IMR-90 (cell line): ENCODE measurements at regions not wholly inside any gene's neighbourhood (a gene's known extent, or its start where the extent isn't known, plus 50 kb on each side); places are given as distances from the start of the nearest gene placed in this dataset.

Source experiments
- ATAC-seq: fragments of 200-7000 bp; cut with Tn5 transposase; 2 replicates; pipeline ENCODE4 v1.9.1; 2020; ENCODE audit warnings: low read depth, mild to moderate bottlenecking, moderate library complexity
- BruUV-seq: library from RNA; stranded (reverse); fragments of 400-500 nt; replicated peaks from 2 replicates; lab custom pipeline; 2021; lab: Mats Ljungman, UMichigan
- CTCF ChIA-PET: fragments of 300-600 bp; formaldehyde crosslinking; extraction: SDS; loops from one replicate; lab custom pipeline; 2021; ENCODE audit warnings: antibody characterized with exemption; lab: Yijun Ruan, JAX
- POLR2A ChIA-PET: fragments of 300-600 bp; sonication (Branson Sonifier 250); formaldehyde crosslinking; loops from one replicate; lab custom pipeline; 2022; ENCODE audit warnings: antibody characterized with exemption; ENCODE audit not compliant: unreplicated experiment; lab: Charles Lee
- DNase-seq: peaks from one replicate; pipeline ENCODE4 v3.0.0; 2013
- H2AFZ ChIP-seq: replicated peaks from 2 replicates; pipeline ENCODE3; 2013; ENCODE audit warnings: low read length, mild to moderate bottlenecking; ENCODE audit not compliant: poor library complexity
- H2AK5ac ChIP-seq: 2 replicates; pipeline ENCODE4 v1.6.1; 2013; ENCODE audit warnings: low read depth, low read length, inconsistent platforms
- H2AK9ac ChIP-seq: replicated peaks from 2 replicates; pipeline ENCODE3; 2013; ENCODE audit warnings: mild to moderate bottlenecking, low read depth, low read length, moderate library complexity; ENCODE audit not compliant: poor library complexity
- H2BK120ac ChIP-seq: 2 replicates; pipeline ENCODE4 v1.6.1; 2013; ENCODE audit warnings: low read depth, low read length, inconsistent platforms
- H2BK15ac ChIP-seq: 3 replicates; pipeline ENCODE4 v1.6.1; 2013; ENCODE audit warnings: low read depth, low read length, inconsistent platforms
- H2BK20ac ChIP-seq: 2 replicates; pipeline ENCODE4 v1.6.1; 2013; ENCODE audit warnings: low read depth, mild to moderate bottlenecking, inconsistent platforms, low read length, moderate library complexity
- H2BK5ac ChIP-seq: 2 replicates; pipeline ENCODE4 v1.6.1; 2013; ENCODE audit warnings: mild to moderate bottlenecking, low read depth, low read length, inconsistent platforms; ENCODE audit not compliant: poor library complexity, severe bottlenecking
- H3K14ac ChIP-seq: replicated peaks from 2 replicates; pipeline ENCODE4 v1.6.1; 2013; ENCODE audit warnings: low read depth, low read length, inconsistent platforms
- H3K18ac ChIP-seq: 2 replicates; pipeline ENCODE4 v1.6.1; 2013; ENCODE audit warnings: low read depth, low read length, control low read depth
- H3K23ac ChIP-seq: 2 replicates; pipeline ENCODE4 v1.6.1; 2013; ENCODE audit warnings: low read depth, low read length, inconsistent platforms
- H3K27ac ChIP-seq: 2 replicates; pipeline ENCODE4 v1.5.1; 2013; ENCODE audit warnings: mild to moderate bottlenecking, control low read depth, low read length; ENCODE audit not compliant: insufficient read depth
- H3K27me3 ChIP-seq: 2 replicates; pipeline ENCODE4 v1.6.1; 2013; ENCODE audit warnings: low read length; ENCODE audit not compliant: control insufficient read depth, insufficient read depth
- H3K36me3 ChIP-seq: 2 replicates; pipeline ENCODE4 v1.6.1; 2013; ENCODE audit warnings: low read length, mixed read lengths; ENCODE audit not compliant: control insufficient read depth, insufficient read depth
- H3K4ac ChIP-seq: 2 replicates; pipeline ENCODE4 v1.6.1; 2013; ENCODE audit warnings: low read depth, low read length, inconsistent platforms
- H3K4me1 ChIP-seq: 2 replicates; pipeline ENCODE4 v1.6.1; 2013; ENCODE audit warnings: low read length, mixed read lengths; ENCODE audit not compliant: control insufficient read depth, insufficient read depth
- H3K4me2 ChIP-seq: 2 replicates; pipeline ENCODE4 v1.6.1; 2013; ENCODE audit warnings: low read depth, mild to moderate bottlenecking, control low read depth, low read length, moderate library complexity
- H3K4me3 ChIP-seq: 2 replicates; pipeline ENCODE4 v1.5.1; 2013; ENCODE audit warnings: low read depth, mild to moderate bottlenecking, control low read depth, low read length, moderate library complexity; ENCODE audit not compliant: insufficient read depth
- H3K56ac ChIP-seq: 2 replicates; pipeline ENCODE4 v1.6.1; 2013; ENCODE audit warnings: low read length, inconsistent platforms; ENCODE audit not compliant: insufficient read depth; ENCODE audit errors: extremely low read depth
- H3K79me1 ChIP-seq, 2 experiments: 2 replicates each; pipeline ENCODE4 v1.6.1; 2013; ENCODE audit warnings: low read length in 2 of 2, inconsistent platforms in 1 of 2, low read depth in 1 of 2
- H3K9ac ChIP-seq: 2 replicates; pipeline ENCODE4 v1.6.1; 2013; ENCODE audit warnings: low read depth, low read length, control low read depth
- H3K9me1 ChIP-seq: 2 replicates; pipeline ENCODE4 v1.6.1; 2013; ENCODE audit warnings: low read length, inconsistent platforms; ENCODE audit not compliant: insufficient read depth
- H3K9me3 ChIP-seq: 2 replicates; pipeline ENCODE4 v1.6.1; 2013; ENCODE audit warnings: low read length; ENCODE audit not compliant: control insufficient read depth, insufficient read depth
- H4K20me1 ChIP-seq: 2 replicates; pipeline ENCODE4 v1.6.1; 2013; ENCODE audit warnings: low read length, inconsistent platforms; ENCODE audit not compliant: insufficient read depth
- H4K5ac ChIP-seq: 2 replicates; pipeline ENCODE4 v1.6.1; 2013; ENCODE audit warnings: mild to moderate bottlenecking, low read depth, low read length, control low read depth
- H4K8ac ChIP-seq, 2 experiments: 2 replicates each; pipeline ENCODE4 v1.6.1; 2013; ENCODE audit warnings: low read depth in 2 of 2, low read length in 2 of 2, control low read depth in 1 of 2, inconsistent platforms in 1 of 2
- H4K91ac ChIP-seq: 2 replicates; pipeline ENCODE4 v1.6.1; 2013; ENCODE audit warnings: low read depth, low read length, inconsistent platforms; ENCODE audit not compliant: insufficient read depth
- BHLHE40 ChIP-seq: fragments of 150-350 bp; IDR thresholded peaks from 2 replicates; pipeline ENCODE4 v1.6.1; 2016; ENCODE audit warnings: mild to moderate bottlenecking, low read depth, low read length
- CEBPB ChIP-seq: IDR thresholded peaks from 2 replicates; pipeline ENCODE4 v1.6.1; 2012; ENCODE audit warnings: low read depth, low read length, improper control_type of control experiment
- CHD1 ChIP-seq: IDR thresholded peaks from 2 replicates; pipeline ENCODE4 v1.6.1; 2012; ENCODE audit warnings: low read depth, low read length, improper control_type of control experiment
- MAFK ChIP-seq: IDR thresholded peaks from 2 replicates; pipeline ENCODE4 v1.6.1; 2012; ENCODE audit warnings: low read depth, low read length, improper control_type of control experiment
- MAZ ChIP-seq: IDR thresholded peaks from 2 replicates; pipeline ENCODE4 v1.6.1; 2012; ENCODE audit warnings: low read depth, mild to moderate bottlenecking, low read length, improper control_type of control experiment, moderate library complexity, borderline replicate concordance
- MXI1 ChIP-seq: IDR thresholded peaks from 2 replicates; pipeline ENCODE4 v1.6.1; 2012; ENCODE audit warnings: low read depth, mild to moderate bottlenecking, low read length, moderate library complexity, borderline replicate concordance
- RCOR1 ChIP-seq: IDR thresholded peaks from 2 replicates; pipeline ENCODE4 v1.6.1; 2012; ENCODE audit warnings: mild to moderate bottlenecking, low read length, improper control_type of control experiment; ENCODE audit not compliant: insufficient replicate concordance
- RFX5 ChIP-seq: IDR thresholded peaks from 2 replicates; pipeline ENCODE4 v1.8.0; 2012; ENCODE audit warnings: low read depth, mild to moderate bottlenecking, low read length, moderate library complexity
- SMC3 ChIP-seq: fragments of 150-350 bp; IDR thresholded peaks from 2 replicates; pipeline ENCODE4 v1.6.1; 2016; ENCODE audit warnings: low read depth, mild to moderate bottlenecking, antibody characterized with exemption, low read length, moderate library complexity
- WGBS, 2 experiments: methylation state at CpG; one replicate each; pipeline versions ENCODE4 v1.1.5 to v1.1.7; 2013; ENCODE audit warnings: missing lambda C conversion rate in 2 of 2; ENCODE audit not compliant: insufficient read length in 1 of 2; ENCODE audit errors: extremely low coverage in 2 of 2; 5-methylcytosine and 5-hydroxymethylcytosine counted together
- dilution Hi-C: fragments of 300-500 bp; cut with HindIII; formaldehyde crosslinking; loops from one replicate; pipeline ENCODE4 v1.14.3; 2018; ENCODE audit warnings: low sequenced_read_pairs; ENCODE audit not compliant: unreplicated experiment
- in situ Hi-C: fragments of 300-500 bp; cut with MboI; formaldehyde crosslinking; loops from 3 replicates; pipeline ENCODE4 v1.14.3; 2019; ENCODE audit warnings: low sequenced_read_pairs, inconsistent platforms, mixed read lengths
- intact Hi-C: fragments of 100-400 bp; cut with micrococcal nuclease; formaldehyde crosslinking; loops from 2 replicates; pipeline ENCODE4 v1.10.0; 2022
- TF ChIP-seq, protein P1 (sequence below): fragments of 150-350 bp; IDR thresholded peaks from 2 replicates; pipeline ENCODE4 v1.6.1; 2017; ENCODE audit warnings: mild to moderate bottlenecking, antibody characterized with exemption, low read length, low read depth
- TF ChIP-seq, protein P2 (sequence below): fragments of 150-350 bp; IDR thresholded peaks from 2 replicates; pipeline ENCODE4 v1.6.1; 2016; ENCODE audit warnings: low read depth, mild to moderate bottlenecking, low read length, moderate library complexity, borderline replicate concordance
- TF ChIP-seq, protein P3 (sequence below): conservative IDR thresholded peaks from 2 replicates; pipeline ENCODE4 v1.5.1; 2012; ENCODE audit warnings: mild to moderate bottlenecking, low read depth, low read length, improper control_type of control experiment

DNA sequence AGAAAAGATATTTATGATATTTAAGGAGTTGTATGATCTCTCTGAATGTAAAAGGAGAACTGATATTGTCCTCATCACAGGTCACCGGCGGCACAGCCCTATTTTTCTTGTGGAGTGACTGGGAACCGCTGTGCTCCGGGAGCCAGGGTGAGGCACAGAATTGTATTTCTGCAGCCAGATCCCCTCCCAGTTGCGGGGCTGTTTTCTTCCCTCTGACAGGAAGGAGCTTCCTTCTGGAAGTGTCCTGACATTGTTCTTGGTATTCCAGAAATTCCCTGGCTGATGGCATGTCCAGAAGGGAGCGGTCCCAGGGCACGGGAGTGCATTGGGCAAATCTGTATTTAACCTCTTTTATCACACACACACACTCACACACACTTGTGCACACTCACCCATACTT, 268.6 kb upstream of the FOXF1 start:
- Histone ChIP-seq H4K5ac (peak overlapping the region; percentile 65), H2BK20ac (peak overlapping the region; percentile 89), H2AK5ac (peak overlapping the region; percentile 100), H3K14ac (peak overlapping the region; percentile 96), H3K18ac (peak overlapping the region; percentile 75), H3K4me1 (peaks cover 10% of the 10 kb centered on the region), H4K91ac (peak overlapping the region; percentile 86), H3K4me3 (no peak overlapping the region), H4K8ac (peak overlapping the region; percentile 65 to 85; a peak in 3 of 4 replicates), H2AFZ (peak overlapping the region; percentile 1), H2BK120ac (peak overlapping the region; percentile 92), H3K23ac (peak overlapping the region; percentile 76; the same call in 1 of the 2 replicates), H2BK15ac (peak overlapping the region; percentile 95; the same call in 2 of the 3 replicates), H4K20me1 (no peaks in the 10 kb centered on the region), H3K9me3 (peaks cover 5% of the 10 kb centered on the region), H3K4me2 (no peak overlapping the region), H2AK9ac (peak overlapping the region; percentile 3), H3K36me3 (no peaks in the 10 kb centered on the region), H3K27ac (no peak overlapping the region), H3K4ac (peak overlapping the region; percentile 90), H3K27me3 (no peaks in the 10 kb centered on the region), H2BK5ac (peak overlapping the region; percentile 1), H3K56ac (peak overlapping the region; percentile 21; the same call in 1 of the 2 replicates), H3K9me1 (peaks cover 12% of the 10 kb centered on the region), H3K79me1 (peaks cover 4 to 12% of the 10 kb centered on the region in 2 experiments; a peak in 3 of 4 replicates), H3K9ac (no peak overlapping the region)
- DNase-seq = no peak
- 89% methylated on average over 2 of the region's 7 CpGs; no CpG with 5 or more reads in 1 of the 2 experiments for WGBS, 2 experiments
- CTCF ChIA-PET = no interaction called here
- no TSS peak for BruUV-seq
- POLR2A ChIA-PET = no interaction called here
- in situ Hi-C loops (no loop called here), dilution Hi-C loops (no loop called here), intact Hi-C loops (no loop called here)
- no peak for ATAC-seq
- TF ChIP-seq MXI1 (no peak), RCOR1 (no peak), RFX5 (no peak), MAFK (no peak), CEBPB (no peak), BHLHE40 (no peak), MAZ (no peak), CHD1 (no peak), SMC3 (no peak)
- TF ChIP-seq, protein P1, sequence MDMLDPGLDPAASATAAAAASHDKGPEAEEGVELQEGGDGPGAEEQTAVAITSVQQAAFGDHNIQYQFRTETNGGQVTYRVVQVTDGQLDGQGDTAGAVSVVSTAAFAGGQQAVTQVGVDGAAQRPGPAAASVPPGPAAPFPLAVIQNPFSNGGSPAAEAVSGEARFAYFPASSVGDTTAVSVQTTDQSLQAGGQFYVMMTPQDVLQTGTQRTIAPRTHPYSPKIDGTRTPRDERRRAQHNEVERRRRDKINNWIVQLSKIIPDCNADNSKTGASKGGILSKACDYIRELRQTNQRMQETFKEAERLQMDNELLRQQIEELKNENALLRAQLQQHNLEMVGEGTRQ = no peak
- TF ChIP-seq, protein P2, sequence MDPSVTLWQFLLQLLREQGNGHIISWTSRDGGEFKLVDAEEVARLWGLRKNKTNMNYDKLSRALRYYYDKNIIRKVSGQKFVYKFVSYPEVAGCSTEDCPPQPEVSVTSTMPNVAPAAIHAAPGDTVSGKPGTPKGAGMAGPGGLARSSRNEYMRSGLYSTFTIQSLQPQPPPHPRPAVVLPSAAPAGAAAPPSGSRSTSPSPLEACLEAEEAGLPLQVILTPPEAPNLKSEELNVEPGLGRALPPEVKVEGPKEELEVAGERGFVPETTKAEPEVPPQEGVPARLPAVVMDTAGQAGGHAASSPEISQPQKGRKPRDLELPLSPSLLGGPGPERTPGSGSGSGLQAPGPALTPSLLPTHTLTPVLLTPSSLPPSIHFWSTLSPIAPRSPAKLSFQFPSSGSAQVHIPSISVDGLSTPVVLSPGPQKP = no peak
- TF ChIP-seq, protein P3, sequence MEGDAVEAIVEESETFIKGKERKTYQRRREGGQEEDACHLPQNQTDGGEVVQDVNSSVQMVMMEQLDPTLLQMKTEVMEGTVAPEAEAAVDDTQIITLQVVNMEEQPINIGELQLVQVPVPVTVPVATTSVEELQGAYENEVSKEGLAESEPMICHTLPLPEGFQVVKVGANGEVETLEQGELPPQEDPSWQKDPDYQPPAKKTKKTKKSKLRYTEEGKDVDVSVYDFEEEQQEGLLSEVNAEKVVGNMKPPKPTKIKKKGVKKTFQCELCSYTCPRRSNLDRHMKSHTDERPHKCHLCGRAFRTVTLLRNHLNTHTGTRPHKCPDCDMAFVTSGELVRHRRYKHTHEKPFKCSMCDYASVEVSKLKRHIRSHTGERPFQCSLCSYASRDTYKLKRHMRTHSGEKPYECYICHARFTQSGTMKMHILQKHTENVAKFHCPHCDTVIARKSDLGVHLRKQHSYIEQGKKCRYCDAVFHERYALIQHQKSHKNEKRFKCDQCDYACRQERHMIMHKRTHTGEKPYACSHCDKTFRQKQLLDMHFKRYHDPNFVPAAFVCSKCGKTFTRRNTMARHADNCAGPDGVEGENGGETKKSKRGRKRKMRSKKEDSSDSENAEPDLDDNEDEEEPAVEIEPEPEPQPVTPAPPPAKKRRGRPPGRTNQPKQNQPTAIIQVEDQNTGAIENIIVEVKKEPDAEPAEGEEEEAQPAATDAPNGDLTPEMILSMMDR = no peak
